ENCODE measurements at regions not wholly inside any gene's neighbourhood (a gene's known extent, or its start where the extent isn't known, plus 50 kb on each side); places are given as distances from the start of the nearest gene placed in this dataset.

DNA sequence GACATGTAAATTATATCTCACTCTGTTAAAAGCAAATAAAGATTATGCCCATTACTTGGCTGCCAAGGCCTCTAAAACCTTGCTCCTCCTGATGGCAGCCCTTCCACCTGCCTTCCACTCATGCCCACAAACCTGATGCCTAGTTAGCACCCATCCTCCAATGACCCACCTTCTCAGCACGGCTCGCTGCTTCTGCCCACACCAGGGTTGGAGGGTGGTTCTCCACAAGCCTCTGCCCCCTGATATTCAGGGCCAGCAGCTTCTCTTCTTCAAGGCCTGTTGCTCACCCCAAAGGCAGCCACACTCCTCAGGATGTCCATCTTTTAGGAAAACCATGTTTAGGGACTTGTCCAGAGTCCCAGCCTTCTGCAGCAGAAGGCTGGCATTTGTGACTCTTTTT, 263.4 kb upstream of the TLE3 start:
- no peak for DNase-seq

- DNase-seq: no peak
These were observed 261.3 kb upstream of the TLE3 start for GRCh38 chr15:70358871-70359647.

GRCh38 chr15:70358011-70358819, 260.5 kb upstream of the TLE3 start:
- no peak for DNase-seq

DNA sequence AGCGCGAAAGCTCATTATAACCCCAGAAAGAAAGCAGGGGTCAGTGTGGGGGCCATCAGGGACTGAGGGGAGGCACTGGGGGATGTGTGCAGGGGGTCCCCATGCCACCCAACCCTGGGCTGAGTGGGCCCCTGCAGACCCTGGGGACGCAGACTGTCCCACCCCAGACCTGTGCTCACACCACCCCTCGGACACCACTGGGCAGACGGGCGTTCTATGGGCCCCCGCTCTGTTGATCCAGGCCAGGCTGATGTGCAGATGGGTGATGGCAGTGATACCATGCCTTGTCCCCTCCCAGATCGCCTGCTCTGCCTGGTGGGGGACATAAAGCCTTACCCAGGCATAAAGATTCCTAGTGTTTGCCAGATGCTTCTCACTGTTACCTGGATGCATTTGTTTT, 259.7 kb upstream of the TLE3 start:
- no peak for DNase-seq

- no peak for DNase-seq
These were observed 259.2 kb upstream of the TLE3 start for GRCh38 chr15:70356919-70357318.

GRCh38 chr15:70356062-70356860, 258.5 kb upstream of the TLE3 start:
- DNase-seq: no peak

DNA sequence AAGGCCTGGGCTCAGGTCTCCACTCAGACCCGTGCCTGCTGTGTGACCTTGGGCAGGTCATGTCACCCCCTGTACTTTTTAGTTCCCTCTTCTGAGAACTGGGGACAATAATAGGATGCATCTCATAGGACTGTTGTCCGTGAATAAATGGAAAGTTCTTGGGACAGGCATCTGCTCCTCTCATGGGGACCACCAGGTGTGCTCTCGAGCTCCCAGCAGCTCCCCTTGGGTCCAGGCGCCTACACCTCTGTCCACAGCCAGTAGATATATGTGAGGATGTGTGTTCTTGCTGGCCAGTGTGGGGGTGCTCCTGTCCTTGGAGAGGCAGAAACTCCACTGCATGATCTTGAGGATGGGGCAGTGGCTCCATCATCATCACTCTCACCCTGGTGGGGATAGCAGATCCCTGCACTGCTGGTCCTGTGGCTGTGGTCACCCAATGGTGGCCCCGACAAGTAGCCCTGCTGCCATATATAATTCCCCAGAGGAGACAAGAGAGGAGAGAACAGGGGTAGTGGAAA, 257.6 kb upstream of the TLE3 start:
- no peak for DNase-seq

- no peak for DNase-seq
These were observed 256.7 kb upstream of the TLE3 start for GRCh38 chr15:70354346-70354905.

GRCh38 chr15:70353606-70354345, 256.1 kb upstream of the TLE3 start:
- DNase-seq: no peak

- DNase-seq: no peak
These were observed 254.4 kb upstream of the TLE3 start for GRCh38 chr15:70351941-70352774.

- no peak for DNase-seq
These were observed 253.7 kb upstream of the TLE3 start for GRCh38 chr15:70351391-70351790.

- peak; percentile 49 for DNase-seq
These were observed 251.0 kb upstream of the TLE3 start for GRCh38 chr15:70348581-70349344.

GRCh38 chr15:70348226-70348543, 250.5 kb upstream of the TLE3 start:
- no peak for DNase-seq

- DNase-seq: no peak
These were observed 249.9 kb upstream of the TLE3 start for GRCh38 chr15:70347321-70348225.

DNA sequence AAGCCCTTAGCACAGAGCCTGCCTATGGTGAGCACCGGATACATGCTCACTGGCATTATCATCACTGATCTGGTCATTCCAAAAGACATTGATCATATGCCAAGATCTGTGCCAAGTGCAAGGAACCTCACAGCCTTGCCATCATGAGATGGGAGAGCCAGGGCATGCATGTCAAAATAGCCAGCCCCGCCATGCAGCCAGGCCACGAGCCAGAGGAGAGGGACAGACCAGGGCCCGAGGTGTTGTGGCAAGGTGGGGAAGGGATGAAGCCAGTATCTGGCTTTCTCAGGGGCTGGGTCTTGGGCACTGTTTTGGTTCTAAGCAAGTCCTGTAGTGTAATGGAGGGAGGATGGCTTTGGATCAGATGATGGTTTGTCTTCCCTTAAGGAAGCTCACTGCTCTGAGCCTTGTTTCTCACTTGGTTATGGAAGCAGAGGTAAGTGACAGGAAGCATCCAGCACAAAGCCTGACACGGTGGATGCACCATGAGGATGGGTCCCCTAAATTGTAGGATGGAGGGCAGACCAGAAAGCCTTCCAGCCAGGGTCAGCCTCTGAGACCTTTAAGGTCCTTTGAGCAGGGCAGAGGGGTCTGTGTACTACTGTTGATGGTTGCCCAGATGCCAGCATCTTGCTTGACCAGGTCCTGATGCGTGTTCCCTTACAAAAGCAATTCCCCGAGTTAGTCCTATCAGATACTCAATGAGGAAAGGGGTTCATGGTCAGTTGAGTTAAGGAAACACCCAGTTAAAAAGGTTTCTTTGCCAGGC, 247.7 kb upstream of the TLE3 start:
- DNase-seq: no peak

- DNase-seq: no peak
These were observed 246.9 kb upstream of the TLE3 start for GRCh38 chr15:70344666-70345065.

- no peak for DNase-seq
These were observed 246.4 kb upstream of the TLE3 start for GRCh38 chr15:70343961-70344621.

Measured in CD4-positive, alpha-beta T cell treated with Interleukin-15 for 1 hour (primary cell).